GM12872 (cell line): ENCODE measurements at regions not wholly inside any gene's neighbourhood (a gene's known extent, or its start where the extent isn't known, plus 50 kb on each side); places are given as distances from the start of the nearest gene placed in this dataset.

Experiments used
- TF ChIP-seq, protein P1 (sequence below): IDR thresholded peaks from 3 replicates; pipeline ENCODE4 v1.5.1; 2011; ENCODE audit warnings: low read depth, mild to moderate bottlenecking, low read length, moderate library complexity; ENCODE audit not compliant: insufficient read depth

DNA sequence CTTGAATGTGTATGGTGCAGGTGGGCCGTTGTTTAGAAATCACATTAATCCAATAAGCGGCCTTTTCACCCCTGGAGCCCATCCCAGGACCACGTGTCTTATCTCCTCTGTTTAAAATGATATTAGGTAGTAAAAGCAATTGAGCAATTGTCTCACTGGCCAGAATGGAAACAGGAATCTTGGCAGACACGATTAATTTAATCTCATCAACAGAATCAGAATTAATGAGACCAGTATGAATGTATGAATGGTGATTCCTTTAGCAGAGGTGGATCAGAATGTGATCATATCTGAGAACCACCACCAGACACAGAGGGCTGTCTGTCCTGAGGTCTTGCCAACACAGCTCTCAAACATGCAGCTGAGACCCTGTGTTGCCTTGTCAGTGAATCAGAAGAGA, 1591.4 kb downstream of the REEP3 start:
- TF ChIP-seq, protein P1, sequence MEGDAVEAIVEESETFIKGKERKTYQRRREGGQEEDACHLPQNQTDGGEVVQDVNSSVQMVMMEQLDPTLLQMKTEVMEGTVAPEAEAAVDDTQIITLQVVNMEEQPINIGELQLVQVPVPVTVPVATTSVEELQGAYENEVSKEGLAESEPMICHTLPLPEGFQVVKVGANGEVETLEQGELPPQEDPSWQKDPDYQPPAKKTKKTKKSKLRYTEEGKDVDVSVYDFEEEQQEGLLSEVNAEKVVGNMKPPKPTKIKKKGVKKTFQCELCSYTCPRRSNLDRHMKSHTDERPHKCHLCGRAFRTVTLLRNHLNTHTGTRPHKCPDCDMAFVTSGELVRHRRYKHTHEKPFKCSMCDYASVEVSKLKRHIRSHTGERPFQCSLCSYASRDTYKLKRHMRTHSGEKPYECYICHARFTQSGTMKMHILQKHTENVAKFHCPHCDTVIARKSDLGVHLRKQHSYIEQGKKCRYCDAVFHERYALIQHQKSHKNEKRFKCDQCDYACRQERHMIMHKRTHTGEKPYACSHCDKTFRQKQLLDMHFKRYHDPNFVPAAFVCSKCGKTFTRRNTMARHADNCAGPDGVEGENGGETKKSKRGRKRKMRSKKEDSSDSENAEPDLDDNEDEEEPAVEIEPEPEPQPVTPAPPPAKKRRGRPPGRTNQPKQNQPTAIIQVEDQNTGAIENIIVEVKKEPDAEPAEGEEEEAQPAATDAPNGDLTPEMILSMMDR = no peak

DNA sequence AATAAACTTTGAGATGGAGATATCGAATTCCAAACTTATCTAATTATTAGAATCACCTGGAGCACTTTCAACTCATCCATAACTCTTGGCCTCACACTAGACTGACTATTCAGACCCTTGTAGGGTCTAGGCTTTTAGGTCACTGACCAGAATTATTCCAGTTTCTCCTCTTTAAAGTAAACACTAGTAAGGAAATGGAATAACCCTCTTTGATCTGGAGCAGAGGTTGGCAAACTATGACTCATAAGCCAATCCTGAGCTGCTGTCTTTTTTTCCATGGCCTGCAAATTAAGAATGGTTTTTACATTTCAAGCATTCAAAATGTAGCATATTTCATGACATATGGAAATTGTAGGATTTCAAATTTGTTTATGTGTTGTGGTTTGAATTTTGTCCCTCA, 1601.9 kb downstream of the REEP3 start:
- TF ChIP-seq, protein P1 = no peak

- TF ChIP-seq, protein P1 = no peak
These were observed 1604.0 kb downstream of the REEP3 start for GRCh38 chr10:65125212-65125611.

- TF ChIP-seq, protein P1 = no peak
These were observed 1605.1 kb downstream of the REEP3 start for GRCh38 chr10:65126288-65126687.

GRCh38 chr10:65128277-65128676, 1607.1 kb downstream of the REEP3 start:
- TF ChIP-seq, protein P1 = no peak

DNA sequence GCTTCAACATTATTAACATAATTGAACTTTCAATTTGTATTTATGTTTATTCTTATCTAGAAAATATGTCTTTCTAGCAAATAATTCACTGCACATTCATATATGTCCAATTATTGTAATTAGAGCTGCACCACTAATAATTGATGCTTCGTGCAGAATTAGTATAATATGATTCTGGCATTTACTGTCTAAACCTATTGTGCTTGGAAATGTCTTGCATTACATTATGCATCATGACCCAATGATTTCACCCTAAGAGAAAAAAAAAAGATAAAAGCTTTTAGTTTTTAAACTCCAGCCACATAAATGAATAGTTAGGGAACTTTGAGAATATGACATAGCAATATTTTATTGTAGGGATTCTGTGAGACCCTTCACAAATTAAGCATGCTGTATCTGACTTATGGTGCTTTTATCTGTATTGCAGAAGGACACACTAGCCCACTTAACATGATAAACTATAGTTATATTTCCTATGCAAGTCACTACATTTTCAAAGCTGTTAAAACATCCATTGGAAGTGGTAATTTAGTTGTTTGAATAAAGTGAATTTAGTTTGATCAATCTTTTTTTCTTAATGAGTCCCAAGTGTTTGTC, 1609.1 kb downstream of the REEP3 start:
- TF ChIP-seq, protein P1 = no peak

DNA sequence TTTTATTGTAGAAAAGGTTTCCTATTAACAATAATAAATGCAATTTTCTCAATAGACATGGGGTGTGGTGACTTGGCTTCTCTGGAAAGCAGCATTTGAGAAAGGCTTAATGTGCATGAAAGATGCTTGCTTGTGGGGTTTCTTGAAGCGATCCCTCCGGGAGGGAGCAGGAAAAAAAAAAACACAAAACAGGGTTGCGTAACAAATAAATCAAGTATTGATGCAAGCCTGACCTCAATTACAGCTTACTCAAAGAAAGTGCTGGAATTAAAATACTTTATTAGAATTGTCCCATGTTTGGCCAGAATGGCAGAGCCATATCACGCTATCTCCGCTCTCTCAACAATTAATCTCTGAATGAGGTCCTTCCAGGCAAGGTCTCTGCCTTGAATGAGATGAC, 1612.5 kb downstream of the REEP3 start:
- TF ChIP-seq, protein P1 = no peak
